GM18858 (cell line): ENCODE measurements at regions not wholly inside any gene's neighbourhood (a gene's known extent, or its start where the extent isn't known, plus 50 kb on each side); places are given as distances from the start of the nearest gene placed in this dataset.

Experiments
- ATAC-seq: cut with Tn5 transposase; IDR thresholded peaks from one replicate; pipeline ENCODE4 v1.9.1; 2021; ENCODE audit not compliant: unreplicated experiment

- ATAC-seq: no peak
Measured at GRCh38 chr11:80637571-80637970, 1196.7 kb upstream of the TENM4 start.

GRCh38 chr11:80636999-80637398 is 1196.2 kb upstream of the TENM4 start:
- ATAC-seq: no peak

GRCh38 chr11:80635178-80635577 is 1194.3 kb upstream of the TENM4 start:
- no peak for ATAC-seq

- no peak for ATAC-seq
Measured at GRCh38 chr11:80632691-80633090, 1191.9 kb upstream of the TENM4 start.

GRCh38 chr11:80632156-80632555 is 1191.3 kb upstream of the TENM4 start:
- no peak for ATAC-seq

- ATAC-seq: no peak
Measured at GRCh38 chr11:80629466-80629865, 1188.6 kb upstream of the TENM4 start.

GRCh38 chr11:80627364-80627763 is 1186.5 kb upstream of the TENM4 start:
- ATAC-seq: no peak

- ATAC-seq: no peak
Measured at GRCh38 chr11:80626721-80627120, 1185.9 kb upstream of the TENM4 start.

GRCh38 chr11:80625563-80625962 is 1184.7 kb upstream of the TENM4 start:
- no peak for ATAC-seq

GRCh38 chr11:80621871-80622270 is 1181.0 kb upstream of the TENM4 start:
- ATAC-seq: no peak

GRCh38 chr11:80620867-80621266 is 1180.0 kb upstream of the TENM4 start:
- ATAC-seq: no peak

GRCh38 chr11:80617156-80617555 is 1176.3 kb upstream of the TENM4 start:
- ATAC-seq: no peak

GRCh38 chr11:80616070-80616800 is 1175.4 kb upstream of the TENM4 start:
- ATAC-seq: no peak

- ATAC-seq: no peak
Measured at GRCh38 chr11:80613655-80614054, 1172.8 kb upstream of the TENM4 start.

- ATAC-seq: no peak
Measured at GRCh38 chr11:80610516-80610915, 1169.7 kb upstream of the TENM4 start.

- ATAC-seq: no peak
Measured at GRCh38 chr11:80603472-80603871, 1162.6 kb upstream of the TENM4 start.

- ATAC-seq: no peak
Measured at GRCh38 chr11:80598905-80599304, 1158.1 kb upstream of the TENM4 start.

- ATAC-seq: no peak
Measured at GRCh38 chr11:80596291-80596810, 1155.5 kb upstream of the TENM4 start.

- no peak for ATAC-seq
Measured at GRCh38 chr11:80595011-80595410, 1154.2 kb upstream of the TENM4 start.

GRCh38 chr11:80593648-80594374 is 1153.0 kb upstream of the TENM4 start:
- ATAC-seq: no peak

GRCh38 chr11:80592546-80592945 is 1151.7 kb upstream of the TENM4 start:
- no peak for ATAC-seq

GRCh38 chr11:80587906-80588305 is 1147.1 kb upstream of the TENM4 start:
- no peak for ATAC-seq
